ENCODE measurements at regions not wholly inside any gene's neighbourhood (a gene's known extent, or its start where the extent isn't known, plus 50 kb on each side); places are given as distances from the start of the nearest gene placed in this dataset.

DNA sequence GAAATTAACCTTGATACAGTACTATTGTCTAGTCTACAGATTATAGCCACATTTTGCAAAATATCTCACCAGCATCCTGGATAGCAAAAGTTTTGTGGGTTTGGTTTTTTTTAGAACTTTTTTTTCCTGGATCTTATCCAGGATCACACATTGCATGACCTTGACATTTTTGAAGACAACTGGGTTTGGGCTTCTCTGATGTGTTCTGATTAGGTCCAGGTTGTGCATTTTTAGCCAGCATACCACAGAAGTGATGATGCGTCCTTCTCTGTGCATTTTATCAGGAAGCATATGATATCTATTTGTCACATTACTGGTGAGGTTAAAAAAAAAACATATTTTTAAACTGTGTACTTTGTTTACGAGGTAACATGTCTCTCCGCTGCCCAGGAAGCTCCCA, 221.0 kb upstream of the OSR1 start:
- no peak for DNase-seq

DNA sequence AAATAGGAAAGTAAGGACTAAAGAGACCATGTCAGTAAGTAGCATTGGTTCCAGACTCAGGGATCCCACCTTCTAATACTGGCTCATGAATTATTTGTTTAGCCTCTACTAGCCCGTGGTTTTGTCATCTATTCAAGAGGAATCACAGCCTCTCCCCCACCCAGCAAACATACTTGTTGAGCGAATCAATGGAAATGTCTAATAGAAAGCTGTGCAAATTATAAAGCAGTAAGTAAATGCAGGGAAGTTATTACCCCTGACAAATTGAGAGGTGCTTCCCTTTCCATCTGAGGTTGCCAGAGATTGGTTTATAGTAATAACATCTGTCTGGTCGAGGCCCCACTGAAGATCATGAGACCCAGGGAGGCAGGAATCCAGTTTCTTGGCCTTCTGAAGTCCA, 219.3 kb upstream of the OSR1 start:
- DNase-seq, result no peak

DNA sequence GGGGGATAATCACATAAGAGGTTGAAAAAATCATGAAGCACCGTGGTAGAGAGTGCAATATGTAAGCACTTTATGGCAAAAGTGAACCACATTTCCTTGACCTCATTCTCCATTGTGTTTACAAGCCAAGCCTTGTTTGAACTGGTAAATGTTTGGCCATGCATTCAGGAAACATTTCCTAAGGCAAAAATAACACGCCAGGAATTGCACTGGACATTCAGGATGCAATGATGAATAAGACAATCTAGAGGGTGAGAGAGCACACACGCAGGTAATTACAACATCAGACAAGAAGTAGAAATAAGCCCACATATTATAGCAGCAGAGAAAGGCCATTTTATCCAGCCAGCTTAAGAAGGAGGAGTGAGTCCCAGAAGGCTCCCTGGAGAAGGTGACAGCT, 218.0 kb upstream of the OSR1 start:
- DNase-seq, result no peak

GRCh38 chr2:19575641-19576040, 217.2 kb upstream of the OSR1 start:
- DNase-seq, result no peak

- DNase-seq, result no peak
Observed at GRCh38 chr2:19574778-19575260, 216.4 kb upstream of the OSR1 start.

DNA sequence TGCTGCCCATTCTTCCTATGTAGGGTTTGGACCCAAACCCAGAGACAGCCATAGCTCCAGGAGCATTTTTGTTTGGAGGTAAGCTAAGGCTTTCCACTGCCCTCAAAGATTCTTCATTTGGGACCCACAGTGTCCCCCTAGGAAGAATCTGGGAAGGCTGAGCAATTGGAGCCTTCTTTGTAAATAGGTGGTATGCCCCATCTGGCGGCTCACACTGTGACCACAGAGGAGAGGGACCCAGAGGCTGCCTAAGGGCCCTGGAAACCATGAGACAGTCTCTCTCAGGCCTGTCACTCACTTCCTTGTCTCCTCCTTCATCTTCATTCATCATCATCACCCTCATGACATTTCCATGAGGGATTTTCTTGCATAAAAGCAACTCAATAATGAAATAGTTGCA, 215.4 kb upstream of the OSR1 start:
- no peak for DNase-seq

GRCh38 chr2:19571773-19572172, 213.3 kb upstream of the OSR1 start:
- no peak for DNase-seq

DNA sequence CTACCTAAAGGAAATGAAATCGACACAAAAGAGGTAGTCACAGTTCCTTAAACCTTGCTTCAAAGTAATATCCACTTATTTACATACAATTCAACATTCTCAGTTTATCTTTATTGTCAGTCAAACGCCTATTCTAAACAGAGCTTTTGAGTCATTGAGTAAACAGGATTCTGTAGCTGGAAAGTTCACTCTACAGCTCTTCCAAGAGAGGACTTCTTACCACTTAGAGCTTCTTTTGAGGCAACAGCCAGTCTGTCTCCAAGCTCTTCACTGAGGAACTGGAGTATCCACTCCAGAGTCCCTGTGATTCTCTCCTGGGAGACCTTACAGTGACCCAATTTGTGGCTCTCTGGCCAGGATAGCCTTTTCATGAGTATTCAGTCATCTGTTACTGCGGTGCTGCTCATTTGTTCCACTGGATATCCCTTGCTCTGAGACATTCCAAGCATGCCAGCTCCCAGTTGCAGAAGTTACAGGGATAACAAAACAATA, 210.9 kb upstream of the OSR1 start:
- DNase-seq, result no peak

GRCh38 chr2:19568809-19569208, 210.4 kb upstream of the OSR1 start:
- DNase-seq, result no peak

GRCh38 chr2:19560785-19561184, 202.4 kb upstream of the OSR1 start:
- no peak for DNase-seq

GRCh38 chr2:19559596-19560240, 201.3 kb upstream of the OSR1 start:
- peak in 2 of 6 experiments; percentile 11 to 34 for DNase-seq

GRCh38 chr2:19556648-19557047, 198.2 kb upstream of the OSR1 start:
- DNase-seq, result no peak

- no peak for DNase-seq
Observed at GRCh38 chr2:19554520-19554919, 196.1 kb upstream of the OSR1 start.

GRCh38 chr2:19552270-19552669, 193.8 kb upstream of the OSR1 start:
- no peak for DNase-seq

GRCh38 chr2:19550750-19551149, 192.3 kb upstream of the OSR1 start:
- DNase-seq, result no peak

DNA sequence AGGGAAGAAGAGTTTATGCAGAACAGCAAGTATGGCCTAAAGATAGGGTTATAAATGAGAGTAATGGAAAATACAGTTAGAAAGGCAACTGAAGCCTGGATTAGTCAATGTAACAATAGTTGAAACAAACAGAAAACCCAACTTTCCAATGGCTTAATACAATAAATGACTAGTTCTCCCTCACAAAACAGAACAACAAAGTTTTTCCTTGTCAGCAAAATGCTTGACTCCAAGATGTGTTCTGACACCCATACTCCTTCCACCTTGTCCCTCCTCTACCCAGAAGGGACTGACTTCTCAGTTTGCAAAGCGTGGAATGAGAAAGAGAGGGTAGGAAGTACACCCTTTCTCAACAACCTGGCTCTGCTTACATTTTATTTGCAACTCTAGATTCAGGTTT, 191.4 kb upstream of the OSR1 start:
- no peak for DNase-seq

DNA sequence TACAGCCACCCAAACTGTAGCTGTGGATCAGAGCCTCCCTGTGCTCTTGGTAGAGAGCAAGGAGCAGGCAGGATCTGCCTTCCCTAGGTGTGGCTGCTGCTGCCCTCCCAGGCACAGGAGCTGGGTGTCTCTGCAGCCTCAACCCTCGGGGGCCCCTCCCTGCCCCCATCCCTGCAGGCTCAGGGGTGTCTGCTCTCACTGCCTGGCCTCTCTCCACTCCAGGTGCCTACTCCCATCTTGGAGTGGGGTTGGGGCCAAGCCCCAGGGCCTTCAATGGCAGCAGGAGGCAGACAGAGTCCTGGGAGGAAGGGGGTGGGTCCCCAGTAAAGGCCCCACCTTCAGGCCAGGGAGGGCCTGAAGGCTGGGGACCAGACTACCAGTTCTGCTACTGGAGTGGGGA, 189.7 kb upstream of the OSR1 start:
- no peak for DNase-seq

- DNase-seq, result no peak
Observed at GRCh38 chr2:19547321-19547720, 188.9 kb upstream of the OSR1 start.

DNA sequence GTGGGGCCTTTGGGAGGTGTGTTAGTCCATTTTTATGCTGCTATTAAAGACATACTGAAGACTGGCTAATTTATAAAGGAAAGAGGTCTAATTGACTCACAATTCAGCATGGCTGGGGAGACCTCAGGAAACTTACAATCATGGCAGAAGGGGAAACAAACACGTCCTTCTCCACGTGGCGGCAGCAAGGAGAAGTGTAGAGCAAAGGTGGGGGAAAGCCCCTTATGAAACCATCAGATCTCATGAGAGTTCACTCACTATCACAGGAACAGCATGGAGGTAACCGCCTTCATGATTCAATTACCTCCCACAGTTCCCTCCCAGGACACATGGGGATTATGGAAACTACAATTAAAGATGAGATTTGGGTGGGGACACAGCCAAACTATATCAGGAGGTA, 187.1 kb upstream of the OSR1 start:
- no peak for DNase-seq

- DNase-seq, result no peak
Observed at GRCh38 chr2:19543663-19544383, 185.4 kb upstream of the OSR1 start.

DNA sequence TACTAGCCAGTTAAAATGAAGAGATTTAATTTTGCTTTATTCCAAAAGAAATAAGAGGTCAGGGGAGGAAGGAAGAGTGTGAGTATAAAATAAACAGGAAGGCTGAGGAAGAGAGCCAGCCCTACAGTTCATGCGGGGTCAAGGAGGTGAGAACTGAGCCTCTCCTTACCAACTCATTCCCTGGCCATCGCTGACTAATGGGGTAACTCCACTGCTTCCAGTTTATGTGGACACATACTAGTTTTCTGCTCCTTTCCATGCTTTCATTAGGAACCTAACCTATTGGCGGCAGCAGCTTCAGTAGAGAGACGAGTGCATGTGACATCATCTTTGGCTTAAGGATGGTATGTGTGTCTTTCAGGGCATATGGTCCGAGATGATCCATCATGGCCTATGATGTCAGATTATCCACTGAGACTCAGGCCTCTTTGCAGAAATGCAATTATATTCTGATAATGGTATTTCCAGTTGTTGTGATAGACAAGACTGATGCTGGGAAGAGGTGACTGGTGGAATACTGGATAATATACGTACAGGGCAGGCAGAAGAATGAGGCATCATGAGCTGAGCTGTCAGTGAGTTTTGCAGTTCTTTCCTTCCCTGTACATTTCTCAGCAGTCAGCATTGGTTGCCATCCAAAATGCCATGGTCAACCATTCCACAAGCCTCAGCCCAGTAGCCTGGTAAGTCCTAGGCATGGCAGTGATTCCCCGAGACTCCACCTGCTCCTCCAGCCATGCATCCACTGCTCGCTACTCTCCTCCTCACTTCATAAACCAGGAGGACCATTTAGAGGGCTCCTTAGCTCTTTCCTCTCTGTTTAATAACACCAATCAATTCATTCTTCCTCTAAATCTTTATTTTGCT, 184.6 kb upstream of the OSR1 start:
- DNase-seq, result no peak

- no peak for DNase-seq
Observed at GRCh38 chr2:19541884-19542283, 183.5 kb upstream of the OSR1 start.

DNA sequence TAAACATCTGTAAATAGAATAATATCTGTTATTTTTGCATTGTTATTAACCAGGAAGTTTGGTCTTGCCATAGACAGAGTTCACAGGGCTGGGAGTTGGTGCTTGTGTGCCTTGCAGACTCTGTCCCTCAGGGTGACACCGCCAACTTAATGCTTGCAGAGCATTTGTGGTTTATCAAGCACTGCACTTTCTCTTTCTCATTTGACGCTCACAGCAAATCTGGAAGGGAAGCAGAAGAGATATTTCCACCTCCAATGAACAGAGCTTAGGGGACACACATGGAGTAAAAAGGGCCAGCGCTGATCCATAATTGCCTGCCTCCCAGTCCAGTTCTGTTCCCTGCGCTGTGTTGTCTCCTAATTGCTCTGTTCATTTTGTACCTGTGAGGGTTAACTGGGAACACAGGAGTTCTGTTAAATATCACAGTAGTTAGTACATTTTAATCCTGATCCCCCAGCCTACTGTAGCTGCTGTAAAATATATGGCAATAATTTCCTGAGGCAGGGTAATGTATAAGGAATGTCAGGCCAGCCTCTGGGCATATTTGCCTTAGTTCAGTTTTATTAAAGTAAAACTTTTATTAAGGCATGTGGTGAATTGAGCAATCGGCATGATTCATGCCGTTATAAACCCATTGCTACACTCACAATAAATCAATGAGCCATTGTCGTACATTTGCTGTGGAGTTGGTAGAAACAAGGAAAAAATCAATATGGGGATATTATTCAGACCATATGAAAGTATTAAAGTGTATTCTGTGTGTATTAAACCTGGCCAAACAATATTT, 182.5 kb upstream of the OSR1 start:
- no peak for DNase-seq
